DMS153 treated with DMSO at 0.1 percent for 48 hours (cell line): ENCODE measurements at regions not wholly inside any gene's neighbourhood (a gene's known extent, or its start where the extent isn't known, plus 50 kb on each side); places are given as distances from the start of the nearest gene placed in this dataset.
"Not testable (repeated sequence)": the region's sequence is repeated elsewhere in the genome, so short reads cannot be mapped to it uniquely, and the experiment has no call there.

ENCODE experiments used
- DNase-seq: peaks from one replicate; lab custom pipeline; 2025; ENCODE audit not compliant: unreplicated experiment; lab: John Stamatoyannopoulos, UW

GRCh38 chr3:110506890-110507289 lies 564.7 kb upstream of the NECTIN3 start:
- no peak for DNase-seq

- DNase-seq = not testable (repeated sequence)
Observed at GRCh38 chr3:110507570-110507969, 564.0 kb upstream of the NECTIN3 start.

- no peak for DNase-seq
Observed at GRCh38 chr3:110512961-110513360, 558.7 kb upstream of the NECTIN3 start.

GRCh38 chr3:110518031-110518430 lies 553.6 kb upstream of the NECTIN3 start:
- no peak for DNase-seq

- DNase-seq = no peak
Observed at GRCh38 chr3:110519071-110519470, 552.5 kb upstream of the NECTIN3 start.

GRCh38 chr3:110521019-110521418 lies 550.6 kb upstream of the NECTIN3 start:
- no peak for DNase-seq

- DNase-seq = not testable (repeated sequence)
Observed at GRCh38 chr3:110525558-110526064, 546.0 kb upstream of the NECTIN3 start.

- DNase-seq = no peak
Observed at GRCh38 chr3:110526777-110527727, 544.6 kb upstream of the NECTIN3 start.

- no peak for DNase-seq
Observed at GRCh38 chr3:110528305-110529121, 543.1 kb upstream of the NECTIN3 start.

GRCh38 chr3:110530902-110531301 lies 540.7 kb upstream of the NECTIN3 start:
- DNase-seq = no peak

- no peak for DNase-seq
Observed at GRCh38 chr3:110533089-110533488, 538.5 kb upstream of the NECTIN3 start.

- DNase-seq = no peak
Observed at GRCh38 chr3:110542552-110543150, 529.0 kb upstream of the NECTIN3 start.

GRCh38 chr3:110544730-110545129 lies 526.9 kb upstream of the NECTIN3 start:
- DNase-seq = no peak

GRCh38 chr3:110550511-110550910 lies 521.1 kb upstream of the NECTIN3 start:
- DNase-seq = no peak

GRCh38 chr3:110562621-110563020 lies 509.0 kb upstream of the NECTIN3 start:
- no peak for DNase-seq

GRCh38 chr3:110564674-110565073 lies 506.9 kb upstream of the NECTIN3 start:
- DNase-seq = no peak

- DNase-seq = no peak
Observed at GRCh38 chr3:110567029-110567428, 504.6 kb upstream of the NECTIN3 start.

GRCh38 chr3:110568246-110568645 lies 503.4 kb upstream of the NECTIN3 start:
- DNase-seq = no peak

- DNase-seq = no peak
Observed at GRCh38 chr3:110569073-110569472, 502.5 kb upstream of the NECTIN3 start.

GRCh38 chr3:110575702-110576101 lies 495.9 kb upstream of the NECTIN3 start:
- no peak for DNase-seq

- DNase-seq = no peak
Observed at GRCh38 chr3:110576960-110577359, 494.7 kb upstream of the NECTIN3 start.
